ENCODE measurements at regions not wholly inside any gene's neighbourhood (a gene's known extent, or its start where the extent isn't known, plus 50 kb on each side); places are given as distances from the start of the nearest gene placed in this dataset.
"Not testable (repeated sequence)": the region's sequence is repeated elsewhere in the genome, so short reads cannot be mapped to it uniquely, and the experiment has no call there.

DNA sequence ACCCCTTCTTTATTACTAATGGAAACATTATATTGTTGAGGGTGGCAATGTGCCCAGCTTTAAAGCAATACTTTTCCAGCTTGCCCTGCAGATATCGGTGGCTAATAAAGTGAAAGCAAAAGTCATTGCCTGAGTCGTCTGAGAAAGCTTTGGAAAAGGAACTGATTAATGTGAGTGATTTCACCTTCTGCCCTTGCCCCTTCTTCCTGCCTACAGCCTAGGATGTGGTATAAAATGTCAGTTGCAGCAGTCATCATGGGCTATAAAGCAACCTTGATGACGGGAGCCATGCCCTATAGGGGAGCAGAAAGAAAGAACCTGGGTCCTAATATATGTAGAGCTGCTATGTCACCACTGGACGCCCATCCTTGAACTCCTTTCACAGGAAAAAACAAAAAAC is 132.4 kb upstream of the USP9X start:
- no peak for DNase-seq

DNA sequence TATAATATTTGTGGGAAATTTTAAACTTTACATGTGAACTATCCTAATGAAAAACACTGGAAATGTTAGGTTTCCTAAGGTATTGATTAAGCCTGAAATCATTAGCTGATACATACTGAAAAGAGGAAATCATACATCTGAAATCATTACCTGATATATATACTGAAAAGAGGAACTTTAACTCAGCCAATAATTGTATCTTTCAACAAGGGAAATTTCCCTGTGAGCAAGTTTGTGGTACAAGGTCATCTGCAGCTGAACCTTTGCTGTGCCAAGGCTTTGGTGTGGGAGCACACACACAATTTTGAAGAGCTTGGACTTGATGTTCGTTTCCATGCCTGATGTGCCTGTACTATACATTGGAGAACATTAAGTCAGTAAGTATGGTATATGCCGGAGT is 131.9 kb upstream of the USP9X start:
- DNase-seq, result no peak

DNA sequence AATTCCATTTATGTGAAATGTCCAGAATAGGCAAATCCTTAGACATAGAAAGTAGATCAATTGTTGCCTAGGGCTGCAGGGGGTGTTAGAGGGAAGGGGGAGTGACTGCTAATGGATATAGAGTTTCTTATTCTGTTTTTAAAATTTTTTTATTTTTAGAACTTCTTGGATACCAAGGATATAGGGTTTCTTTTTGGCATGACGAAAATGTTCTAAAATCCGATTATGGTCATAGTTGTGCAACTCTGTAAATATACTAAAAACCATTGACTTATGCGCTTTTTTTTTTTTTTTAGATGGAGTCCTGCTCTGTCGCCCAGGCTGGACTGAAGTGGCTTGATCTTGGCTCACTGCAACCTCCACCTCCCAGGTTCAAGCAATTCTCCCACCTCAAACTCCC is 125.2 kb upstream of the USP9X start:
- no peak for DNase-seq

DNA sequence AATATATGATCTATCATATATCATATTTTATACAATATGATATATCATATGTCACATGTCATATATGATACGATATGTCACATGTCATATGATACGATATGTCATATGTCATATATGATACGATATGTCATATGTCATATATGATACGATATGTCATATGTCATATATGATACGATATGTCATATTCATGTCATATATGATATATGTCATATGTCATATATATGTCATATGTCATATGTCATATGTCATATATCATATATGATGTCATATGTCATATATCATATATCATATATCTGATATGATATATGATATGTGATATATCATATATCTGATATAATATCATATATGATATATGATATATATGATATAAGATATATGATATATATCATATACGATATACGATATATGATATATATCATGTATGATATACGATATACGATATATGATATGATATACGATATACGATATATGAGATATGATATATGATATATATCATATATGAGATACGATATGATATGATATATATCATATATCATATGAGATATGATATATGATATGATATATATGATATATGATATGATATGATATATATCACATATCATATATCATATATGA is 122.3 kb upstream of the USP9X start:
- DNase-seq, result no peak

DNA sequence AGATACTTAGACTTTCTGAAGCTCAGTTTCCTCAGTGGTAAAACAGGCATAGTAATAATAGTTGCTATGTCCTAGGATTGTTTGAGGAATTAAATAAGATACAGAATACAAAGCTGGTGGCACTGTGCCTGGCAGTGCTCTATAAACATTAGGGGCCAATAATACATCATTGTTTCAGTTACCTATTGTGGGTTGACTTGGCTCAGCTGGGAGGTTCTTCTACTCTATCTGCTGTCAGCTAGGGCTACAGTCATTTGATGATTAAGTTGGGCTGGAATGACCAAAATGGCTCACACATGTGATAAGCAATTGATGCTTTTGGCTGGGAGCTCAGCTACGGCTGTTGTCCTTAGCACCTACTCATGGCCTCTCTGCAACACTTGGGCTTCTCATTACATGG is 121.2 kb upstream of the USP9X start:
- no peak for DNase-seq

DNA sequence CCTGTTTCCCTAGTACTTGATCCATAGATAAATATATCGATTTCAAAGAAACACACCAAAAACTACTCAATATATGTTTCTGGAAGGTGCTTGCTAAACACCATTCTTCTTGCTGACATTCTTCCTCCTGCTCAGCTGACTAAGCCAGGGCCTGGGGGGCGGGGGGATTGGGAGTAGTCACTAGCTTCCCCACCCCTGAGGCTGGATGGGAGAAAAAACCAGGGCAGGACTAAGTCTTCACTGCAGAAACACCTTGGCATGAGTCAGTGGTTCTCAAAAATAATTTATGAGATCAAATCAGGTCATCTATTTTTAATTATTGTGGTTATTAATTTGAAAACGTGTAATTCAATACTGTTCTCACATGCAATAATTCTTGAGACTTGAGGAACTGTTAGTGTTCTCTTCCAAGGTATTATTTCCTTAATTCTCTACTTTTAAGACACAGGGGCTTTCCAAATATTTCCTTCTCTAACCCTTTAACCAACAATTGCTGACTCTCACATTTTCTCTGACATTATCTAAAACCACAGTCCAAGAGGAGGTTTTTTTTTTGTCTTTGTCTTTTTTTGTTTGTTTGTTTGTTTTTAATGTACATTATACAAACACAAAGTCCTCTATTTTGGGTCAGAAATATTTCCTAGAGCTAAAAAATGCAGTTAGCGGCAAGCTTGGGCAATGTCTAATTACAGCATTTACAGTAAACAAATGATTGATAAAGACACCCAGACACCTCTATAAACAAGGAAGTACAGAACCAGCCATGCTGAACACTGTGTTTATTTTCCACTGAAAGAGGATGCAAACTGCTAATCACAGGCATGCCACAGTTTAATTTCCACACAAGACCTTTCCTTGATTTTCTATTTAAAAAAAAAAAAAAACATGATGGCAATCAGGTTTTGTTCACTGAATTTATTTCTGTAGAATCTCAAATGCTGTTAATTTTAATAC is 120.3 kb upstream of the USP9X start:
- DNase-seq, result no peak

DNA sequence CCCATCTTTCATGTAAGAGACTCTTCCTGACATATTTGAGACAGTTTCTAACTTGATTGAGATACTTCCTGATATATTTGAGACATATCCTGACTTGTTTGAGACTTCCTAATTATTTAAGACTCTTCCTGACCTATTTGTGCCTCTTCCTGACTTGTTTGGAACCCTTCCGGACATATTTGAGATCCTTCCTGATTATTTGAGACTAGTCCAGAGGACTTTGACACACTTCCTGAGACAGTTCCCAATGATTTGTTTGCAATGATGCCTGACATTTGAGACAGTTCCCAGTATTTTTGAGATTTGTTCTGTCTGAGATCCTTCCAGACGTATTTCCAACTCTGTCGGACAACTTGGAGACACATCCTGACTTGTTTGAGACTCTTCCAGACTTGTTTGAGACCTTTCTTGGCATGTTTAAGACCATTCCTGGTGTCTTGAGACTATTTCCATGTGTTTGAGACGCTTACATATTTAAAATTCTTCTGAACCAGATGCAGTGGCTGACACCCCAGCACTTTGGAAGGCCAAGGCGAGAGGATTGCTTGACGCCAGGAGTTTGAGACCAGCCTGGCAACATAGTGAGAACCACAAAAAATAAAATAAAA is 118.9 kb upstream of the USP9X start:
- no peak for DNase-seq

DNA sequence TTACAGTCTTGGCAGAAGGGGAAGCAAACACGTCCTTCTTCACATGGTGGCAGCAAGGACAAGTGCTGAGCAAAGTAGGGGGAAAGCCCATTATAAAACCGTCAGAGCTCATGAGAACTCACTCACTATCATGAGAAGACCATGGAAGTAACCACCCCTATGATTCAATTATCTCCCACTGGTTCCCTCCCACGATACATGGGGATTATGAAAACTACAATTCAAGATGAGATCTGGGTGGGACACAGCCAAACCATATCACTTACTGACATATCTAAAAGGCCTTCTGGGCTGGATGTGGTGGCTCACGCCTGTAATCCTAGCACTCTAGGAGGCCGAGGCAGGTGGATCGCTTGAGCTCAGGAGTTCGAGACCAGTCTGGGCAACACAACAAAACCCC is 117.1 kb upstream of the USP9X start:
- no peak for DNase-seq

DNA sequence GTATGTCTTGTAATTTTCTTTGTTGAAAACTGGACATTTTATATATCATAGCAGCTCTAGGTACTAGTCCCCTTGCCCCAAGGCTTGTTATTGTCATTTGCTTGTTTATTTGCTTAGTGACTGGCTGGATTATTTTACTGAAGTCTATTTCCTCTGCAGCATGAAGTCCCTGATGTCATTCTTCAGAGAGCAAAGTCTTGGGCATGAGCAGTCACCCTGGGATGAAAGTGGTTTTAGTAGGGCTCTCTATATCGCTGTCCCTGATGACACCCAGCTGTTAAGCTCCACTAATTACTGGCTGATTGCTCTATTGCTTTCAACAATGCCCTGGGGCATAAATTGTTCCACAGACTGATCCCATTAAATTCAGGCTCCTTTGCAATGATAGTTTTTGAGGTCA is 113.5 kb upstream of the USP9X start:
- no peak for DNase-seq

DNA sequence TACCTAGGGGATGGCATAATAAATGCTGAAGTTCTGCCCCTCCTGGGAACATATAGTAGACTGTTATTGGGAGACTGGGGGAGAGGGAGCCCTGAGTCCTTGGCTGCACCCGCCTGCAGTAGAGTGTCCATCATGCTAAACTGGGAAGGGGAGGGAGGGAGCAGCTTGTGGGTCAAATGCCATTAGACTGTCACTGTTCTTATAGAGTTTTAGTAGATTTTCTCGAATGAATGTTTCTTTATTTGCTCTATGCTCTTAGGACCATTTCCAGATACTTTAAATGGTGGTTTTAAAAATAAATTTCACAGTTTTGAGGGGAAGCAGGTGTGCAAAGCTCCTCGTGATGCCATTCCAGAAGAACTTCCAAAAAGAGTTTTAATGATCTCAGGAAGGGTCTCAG is 111.6 kb upstream of the USP9X start:
- no peak for DNase-seq

DNA sequence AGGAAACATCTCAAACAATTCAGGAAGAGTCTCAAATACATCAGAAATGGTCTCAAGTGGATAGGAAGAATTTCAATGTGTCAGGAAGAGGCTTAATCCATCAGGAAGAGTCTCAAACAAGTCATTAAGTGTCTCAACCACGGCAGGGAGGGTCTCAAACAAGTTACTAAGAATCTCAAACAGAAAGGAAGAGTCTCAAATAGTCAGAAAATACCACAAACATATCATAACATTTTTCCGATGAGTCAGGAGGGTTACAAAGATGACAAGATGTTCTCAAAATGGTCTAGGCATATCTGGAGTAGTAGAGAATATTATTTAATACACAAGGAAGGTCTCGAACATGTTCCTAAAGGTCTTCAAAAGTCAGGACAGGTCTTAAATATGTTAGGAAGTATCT is 109.3 kb upstream of the USP9X start:
- DNase-seq, result no peak

DNA sequence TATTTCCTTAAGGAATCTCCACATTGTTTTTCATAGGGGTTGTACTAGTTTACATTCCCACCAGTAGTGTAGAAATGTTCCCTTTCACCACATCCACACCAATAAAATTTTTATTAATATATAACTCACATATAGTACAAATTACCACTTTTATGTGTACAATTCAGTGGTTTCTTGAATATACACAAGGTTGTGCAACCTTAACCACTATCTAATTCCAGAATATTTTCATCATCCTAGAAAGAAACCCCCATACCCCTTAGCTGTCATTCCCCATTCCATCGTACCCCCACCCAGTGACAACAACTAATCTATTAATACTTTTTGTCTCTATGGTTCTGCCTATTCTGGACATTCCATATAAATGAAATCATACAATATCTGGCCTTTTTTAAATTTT is 108.3 kb upstream of the USP9X start:
- no peak for DNase-seq

DNA sequence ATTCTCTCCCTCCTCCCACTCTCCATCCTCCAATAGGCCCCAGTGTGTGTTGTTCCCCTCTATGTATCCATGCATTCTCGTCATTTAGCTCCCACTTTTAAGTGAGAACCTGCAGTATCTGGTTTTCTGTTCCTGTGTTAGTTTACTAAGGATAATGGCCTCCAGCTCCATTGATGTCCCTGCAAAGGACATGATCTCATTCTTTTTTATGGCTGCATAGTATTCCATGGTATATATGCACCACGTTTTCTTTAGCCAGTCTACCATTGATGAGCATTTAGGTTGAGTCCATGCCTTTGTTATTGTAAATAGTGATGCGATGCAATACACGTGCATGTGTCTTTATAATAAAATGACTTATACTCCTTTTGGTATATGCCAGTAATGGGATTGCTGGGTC is 100.3 kb upstream of the USP9X start:
- no peak for DNase-seq

DNA sequence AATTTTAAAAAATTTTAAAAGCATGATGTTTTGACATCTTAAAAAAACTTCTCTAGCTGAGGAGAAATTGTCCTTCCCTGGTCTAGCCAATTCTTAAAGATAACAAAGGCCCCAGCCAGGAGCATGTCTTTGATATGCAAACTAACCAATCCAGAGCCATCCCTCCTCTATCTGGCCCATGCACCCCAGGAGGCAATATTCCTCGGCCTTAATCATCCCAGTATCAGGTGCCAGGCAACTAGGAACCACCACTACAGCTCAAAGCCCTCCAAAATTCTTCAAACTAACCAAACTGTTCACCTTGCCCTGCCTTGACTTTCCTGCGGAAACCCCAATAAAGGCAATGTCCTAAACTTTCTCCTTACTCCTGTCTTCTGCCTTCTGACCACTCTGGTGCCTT is 97.8 kb upstream of the USP9X start:
- DNase-seq, result no peak

DNA sequence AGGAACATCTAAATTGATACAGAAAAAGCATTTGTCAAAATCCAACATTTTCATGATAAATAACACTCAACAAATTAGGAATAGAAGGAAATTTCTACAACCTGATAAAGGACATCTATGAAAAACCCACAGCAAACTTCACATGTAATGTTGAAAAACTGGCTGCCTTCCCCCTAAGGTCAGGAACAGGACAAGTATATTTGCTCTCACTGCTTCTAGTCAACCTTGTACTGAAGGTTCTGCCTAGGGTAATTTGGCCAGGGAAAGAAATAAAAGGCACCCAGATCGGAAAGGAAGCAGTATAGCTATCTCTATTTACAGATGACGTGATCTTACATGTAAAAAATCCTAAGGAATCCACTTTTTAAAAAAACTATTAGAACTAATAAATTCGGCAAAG is 97.1 kb upstream of the USP9X start:
- DNase-seq, result no peak

DNA sequence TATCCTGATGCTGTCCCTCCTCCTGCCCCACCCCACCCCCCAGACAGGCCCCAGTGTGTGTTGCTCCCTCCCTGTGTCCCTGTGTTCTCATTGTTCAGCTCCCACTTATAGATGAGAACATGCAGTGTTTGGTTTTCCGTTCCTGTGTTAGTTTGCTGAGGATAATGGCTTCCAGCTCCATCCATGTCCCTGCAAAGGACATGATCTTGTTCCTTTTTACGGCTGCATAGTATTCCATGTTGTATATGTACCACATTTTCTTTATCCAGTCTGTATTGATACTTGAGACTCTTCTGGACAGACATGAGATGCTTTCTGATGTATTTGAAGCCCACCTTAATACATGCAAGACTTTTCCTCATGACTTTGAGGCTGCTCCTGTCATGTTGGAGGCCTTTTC is 91.8 kb upstream of the USP9X start:
- not testable (repeated sequence) for DNase-seq

DNA sequence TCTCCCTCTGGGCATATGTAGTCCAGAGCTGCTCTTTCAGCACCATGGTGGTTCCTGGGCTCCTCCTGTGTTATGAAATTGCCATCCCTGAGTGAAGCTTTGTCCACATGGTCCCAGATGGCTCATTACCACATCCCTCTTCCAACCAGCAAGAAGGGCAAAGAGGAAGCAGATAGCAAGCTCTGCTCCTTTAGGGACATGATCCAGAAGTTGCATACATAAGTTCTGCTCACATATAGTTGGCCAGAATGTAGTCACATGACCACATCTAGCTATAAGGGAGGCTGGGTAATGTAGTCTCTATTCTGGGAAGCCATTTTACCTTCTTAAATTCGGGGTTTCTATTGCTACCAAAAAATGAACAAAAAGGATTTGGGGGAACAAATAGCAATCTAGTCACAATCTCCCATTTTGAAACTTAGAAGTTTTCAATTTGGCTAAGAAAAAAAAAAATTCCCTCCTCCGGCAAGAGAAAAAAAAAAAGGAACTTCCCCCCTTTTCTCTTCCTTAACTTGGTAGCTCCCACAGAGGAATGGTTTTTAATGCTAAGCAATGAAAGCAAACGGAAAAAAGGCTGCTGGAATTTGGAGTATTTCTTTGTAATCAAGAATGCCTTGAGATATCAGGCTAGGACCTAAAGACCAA is 88.2 kb upstream of the USP9X start:
- no peak for DNase-seq

DNA sequence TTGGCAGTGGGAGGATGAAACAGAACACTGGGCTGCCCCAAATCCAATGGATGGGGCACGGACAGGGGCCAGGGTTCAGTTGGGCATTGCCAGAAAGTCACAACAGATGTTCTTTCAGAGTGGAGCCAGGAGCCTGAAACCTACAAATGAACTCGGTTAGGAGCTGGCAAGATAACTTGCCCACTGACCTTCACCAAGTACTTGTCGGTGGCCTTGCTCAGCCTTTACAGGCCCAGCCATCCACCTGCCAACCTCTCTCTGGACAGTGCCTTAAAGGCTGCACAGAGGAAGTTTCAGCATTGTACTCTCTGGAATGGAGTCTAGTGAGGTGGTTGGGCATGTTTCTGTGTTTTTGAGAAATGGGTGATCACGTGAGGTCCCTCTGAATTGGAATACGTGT is 87.1 kb upstream of the USP9X start:
- no peak for DNase-seq

DNA sequence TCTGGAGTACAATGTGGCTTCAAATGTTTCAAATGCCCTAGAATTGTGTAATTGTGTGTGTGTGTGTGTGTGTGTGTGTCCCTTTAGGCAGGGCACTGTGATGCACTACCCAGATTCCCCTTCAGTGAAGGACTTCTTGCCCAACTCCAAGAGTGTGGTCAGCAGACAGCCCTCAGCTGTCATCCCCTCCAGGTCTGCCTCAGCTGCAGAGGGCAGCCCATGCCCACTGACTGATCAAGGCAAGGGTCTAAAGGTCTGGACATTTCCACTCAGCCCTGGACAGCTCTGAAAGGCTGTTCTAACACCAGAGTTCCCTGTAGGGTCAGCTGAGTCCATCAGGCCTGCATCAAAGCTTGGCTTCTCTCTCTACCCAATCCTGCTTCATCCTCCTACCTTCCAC is 83.9 kb upstream of the USP9X start:
- DNase-seq, result no peak

DNA sequence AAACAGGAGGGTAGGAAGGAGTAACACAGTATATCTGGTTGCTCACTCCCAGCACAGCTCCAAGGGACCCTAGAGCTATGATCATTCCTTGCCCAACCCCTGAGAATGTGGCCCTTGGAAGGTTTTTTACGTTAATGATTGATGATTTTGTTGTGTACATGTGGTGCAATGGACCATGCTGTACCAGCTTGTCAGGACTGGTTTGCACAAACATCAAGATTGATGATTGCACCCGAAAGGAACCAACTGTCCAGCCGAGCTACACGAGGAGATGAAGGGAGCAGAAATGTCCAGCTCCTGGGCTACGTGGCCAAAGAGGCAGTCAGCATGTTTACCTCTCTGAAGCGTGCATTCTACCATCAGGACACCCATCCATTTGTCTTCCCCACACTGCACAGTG is 83.2 kb upstream of the USP9X start:
- no peak for DNase-seq

DNA sequence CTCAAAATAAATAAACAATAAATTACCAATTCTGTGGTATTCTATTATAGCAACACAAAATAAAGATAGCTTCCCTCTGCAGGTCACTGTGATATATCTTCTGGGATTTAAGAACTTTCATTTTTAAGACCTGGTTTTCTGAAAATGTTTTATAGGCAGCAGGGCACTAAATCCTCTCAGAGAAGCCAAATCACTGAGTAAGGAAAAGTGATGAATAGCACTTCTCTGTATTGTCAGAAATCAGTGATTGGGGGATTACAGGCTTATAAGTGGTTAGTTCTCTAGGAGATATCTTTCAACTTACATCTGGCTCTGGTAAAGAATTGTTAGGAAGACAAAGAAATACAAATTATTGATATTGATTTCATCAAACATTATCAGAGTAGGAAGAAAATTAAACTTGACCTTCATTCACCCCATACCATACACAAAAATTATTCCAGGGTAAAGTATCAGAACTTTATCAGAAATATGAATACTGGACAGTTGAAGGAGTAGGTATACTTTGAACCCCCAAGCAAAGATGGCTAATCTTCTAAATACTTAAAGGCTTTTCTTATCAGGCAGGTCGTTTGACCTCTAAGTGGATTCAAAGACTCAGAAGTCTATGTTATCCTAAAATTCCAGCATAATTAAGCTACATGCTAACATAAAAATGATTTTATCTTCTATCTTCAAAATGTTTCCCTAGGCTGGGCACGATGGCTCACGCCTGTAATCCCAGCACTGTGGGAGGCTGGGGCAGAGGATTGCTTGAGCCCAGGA is 81.6 kb upstream of the USP9X start:
- DNase-seq, result no peak

DNA sequence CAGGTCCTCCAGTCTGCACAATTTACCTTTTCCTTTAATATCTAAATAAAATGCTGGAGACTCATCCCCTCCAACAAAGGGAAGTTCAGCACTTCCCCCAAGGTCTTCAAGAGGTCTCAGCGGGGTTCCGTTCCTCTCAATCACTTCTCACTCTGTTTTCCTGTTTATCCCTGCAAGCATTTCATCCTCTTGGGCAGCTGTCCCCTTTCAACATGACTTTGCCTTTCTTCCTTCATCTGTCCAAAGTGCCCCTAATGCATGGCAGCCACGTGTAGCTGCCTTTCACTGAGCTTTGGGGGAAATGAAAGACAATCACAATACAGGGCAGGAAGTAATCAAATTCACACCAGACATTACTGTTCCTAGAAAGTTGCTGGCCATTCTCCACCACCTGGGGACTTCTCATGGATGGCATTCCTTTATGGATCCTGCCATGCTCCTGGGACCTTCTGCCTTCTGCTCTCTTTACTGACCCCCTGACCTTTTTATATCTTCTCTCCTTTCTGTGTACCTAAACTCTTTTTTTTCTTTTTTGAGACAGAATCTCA is 79.7 kb upstream of the USP9X start:
- no peak for DNase-seq
